ENCODE measurements at regions not wholly inside any gene's neighbourhood (a gene's known extent, or its start where the extent isn't known, plus 50 kb on each side); places are given as distances from the start of the nearest gene placed in this dataset.

DNA sequence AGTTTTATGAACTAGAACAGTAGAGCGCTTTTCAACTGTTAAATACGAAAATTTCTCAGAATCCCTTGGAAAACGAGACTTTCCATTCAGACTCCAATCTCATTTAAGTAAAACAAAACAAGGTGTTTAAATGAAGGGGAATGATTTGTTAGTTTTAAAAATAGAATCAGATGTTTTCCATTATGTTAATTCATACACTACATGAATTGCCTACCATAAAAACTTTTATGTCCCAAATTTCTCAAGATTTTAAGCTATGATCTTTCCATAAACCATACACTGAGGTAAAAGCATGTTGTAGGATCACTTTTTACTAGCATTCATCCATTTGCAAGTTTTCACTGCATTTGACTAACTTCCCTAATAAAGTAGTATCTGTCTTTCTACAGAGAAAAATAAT is 180.3 kb upstream of the ZP4 start:
- no peak for TF ChIP-seq EZH2phosphoT487 (IDR thresholded peaks at IDR 0.05; ENCODE audit: borderline replicate concordance)
- TF ChIP-seq, protein P1, sequence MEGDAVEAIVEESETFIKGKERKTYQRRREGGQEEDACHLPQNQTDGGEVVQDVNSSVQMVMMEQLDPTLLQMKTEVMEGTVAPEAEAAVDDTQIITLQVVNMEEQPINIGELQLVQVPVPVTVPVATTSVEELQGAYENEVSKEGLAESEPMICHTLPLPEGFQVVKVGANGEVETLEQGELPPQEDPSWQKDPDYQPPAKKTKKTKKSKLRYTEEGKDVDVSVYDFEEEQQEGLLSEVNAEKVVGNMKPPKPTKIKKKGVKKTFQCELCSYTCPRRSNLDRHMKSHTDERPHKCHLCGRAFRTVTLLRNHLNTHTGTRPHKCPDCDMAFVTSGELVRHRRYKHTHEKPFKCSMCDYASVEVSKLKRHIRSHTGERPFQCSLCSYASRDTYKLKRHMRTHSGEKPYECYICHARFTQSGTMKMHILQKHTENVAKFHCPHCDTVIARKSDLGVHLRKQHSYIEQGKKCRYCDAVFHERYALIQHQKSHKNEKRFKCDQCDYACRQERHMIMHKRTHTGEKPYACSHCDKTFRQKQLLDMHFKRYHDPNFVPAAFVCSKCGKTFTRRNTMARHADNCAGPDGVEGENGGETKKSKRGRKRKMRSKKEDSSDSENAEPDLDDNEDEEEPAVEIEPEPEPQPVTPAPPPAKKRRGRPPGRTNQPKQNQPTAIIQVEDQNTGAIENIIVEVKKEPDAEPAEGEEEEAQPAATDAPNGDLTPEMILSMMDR (conservative IDR thresholded peaks at IDR 0.05; ENCODE audit: low read length) = no peak
- Histone ChIP-seq H3K9me3 (ENCODE audit: insufficient read depth, low read depth, low read length) (no peaks in the 10 kb centered on the region), H3K4me1 (ENCODE audit: insufficient read depth, low read length, poor library complexity, severe bottlenecking) (no peaks in the 10 kb centered on the region), H3K4me2 (ENCODE audit: low read depth, low read length, poor library complexity, severe bottlenecking) (no peak overlapping the region), H3K4me3 (ENCODE audit: low read length, poor library complexity, severe bottlenecking) (no peak overlapping the region), H4K20me1 (ENCODE audit: insufficient read depth, low read length, poor library complexity, severe bottlenecking) (no peaks in the 10 kb centered on the region), H3K79me2 (ENCODE audit: insufficient read depth, low read length) (no peaks in the 10 kb centered on the region), H3K27me3 (ENCODE audit: insufficient read depth, low read length, poor library complexity, severe bottlenecking) (no peaks in the 10 kb centered on the region), H3K9me2 (replicated peaks; ENCODE audit: low read depth, low read length) (no peaks in the 10 kb centered on the region), H3K36me3 (ENCODE audit: insufficient read depth, low read length) (no peaks in the 10 kb centered on the region), H3K9ac (ENCODE audit: low read depth, low read length, poor library complexity, severe bottlenecking) (no peak overlapping the region), H2AFZ (ENCODE audit: low read length) (no peak overlapping the region), H3F3A (ENCODE audit: low read depth) (no peaks in the 10 kb centered on the region)

DNA sequence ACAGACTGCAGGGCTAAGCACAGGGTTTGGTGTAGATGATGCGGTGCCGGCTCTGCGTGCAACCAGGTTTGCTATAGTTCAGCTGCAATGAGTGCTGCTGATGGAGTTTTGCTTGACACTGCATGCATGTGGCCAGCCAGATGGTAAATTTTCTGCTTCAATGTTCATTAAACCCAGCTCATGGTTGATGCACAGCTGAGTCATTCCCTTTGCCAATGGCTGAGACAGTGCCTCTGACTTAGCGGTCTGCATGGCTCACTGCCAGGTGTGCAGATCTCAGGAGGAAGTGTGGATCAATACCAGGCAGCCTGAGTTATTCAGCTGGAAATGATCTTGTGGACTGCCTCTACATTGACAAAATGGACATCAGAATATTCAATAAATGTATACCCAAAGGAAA is 172.7 kb upstream of the ZP4 start:
- Histone ChIP-seq H3K4me3 (ENCODE audit: low read length, poor library complexity, severe bottlenecking) (no peak overlapping the region), H3K79me2 (ENCODE audit: insufficient read depth, low read length) (no peaks in the 10 kb centered on the region), H3K27me3 (ENCODE audit: insufficient read depth, low read length, poor library complexity, severe bottlenecking) (no peaks in the 10 kb centered on the region), H3F3A (ENCODE audit: low read depth) (no peaks in the 10 kb centered on the region), H3K4me2 (ENCODE audit: low read depth, low read length, poor library complexity, severe bottlenecking) (no peak overlapping the region), H3K36me3 (ENCODE audit: insufficient read depth, low read length) (no peaks in the 10 kb centered on the region), H3K9me3 (ENCODE audit: insufficient read depth, low read depth, low read length) (0 out of 2 replicates have a peak, but pooled peaks cover 3% of the 10 kb centered on the region), H2AFZ (ENCODE audit: low read length) (no peak overlapping the region), H4K20me1 (ENCODE audit: insufficient read depth, low read length, poor library complexity, severe bottlenecking) (no peaks in the 10 kb centered on the region), H3K4me1 (ENCODE audit: insufficient read depth, low read length, poor library complexity, severe bottlenecking) (no peaks in the 10 kb centered on the region), H3K9ac (ENCODE audit: low read depth, low read length, poor library complexity, severe bottlenecking) (no peak overlapping the region), H3K9me2 (replicated peaks; ENCODE audit: low read depth, low read length) (no peaks in the 10 kb centered on the region)
- TF ChIP-seq, protein P1 (conservative IDR thresholded peaks at IDR 0.05; ENCODE audit: low read length) = no peak
- no peak for TF ChIP-seq EZH2phosphoT487 (IDR thresholded peaks at IDR 0.05; ENCODE audit: borderline replicate concordance)

DNA sequence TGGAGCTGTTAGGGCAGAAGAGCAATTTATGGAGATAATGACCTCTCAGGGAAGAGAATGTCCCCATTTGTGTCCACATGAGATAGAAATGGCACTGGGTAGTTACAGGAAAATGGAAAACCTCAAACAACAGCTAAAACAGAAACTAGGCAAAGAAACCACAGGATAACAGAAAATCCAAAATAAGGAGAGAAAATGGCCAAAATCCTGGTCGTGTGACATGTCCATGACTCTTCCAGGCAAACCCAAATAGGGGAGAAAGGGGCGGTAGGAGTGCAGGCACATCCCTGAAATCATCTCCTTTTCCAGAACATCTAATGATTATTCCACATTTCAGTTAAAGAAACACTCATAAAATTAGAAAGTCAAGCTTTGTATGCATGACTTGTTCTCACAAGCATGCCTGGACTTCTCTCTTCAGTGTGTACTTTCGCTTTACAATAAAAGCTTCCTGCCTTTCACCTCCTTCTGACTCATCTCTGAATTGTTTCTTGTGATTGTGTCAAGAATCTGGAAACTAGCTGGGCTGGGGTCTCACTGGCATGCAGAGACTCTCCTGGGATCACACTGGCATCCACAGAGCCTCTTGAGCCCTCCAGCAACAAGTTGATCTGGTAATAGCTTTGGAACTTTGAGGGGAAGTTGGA is 171.4 kb upstream of the ZP4 start:
- Histone ChIP-seq H3K4me2 (ENCODE audit: low read depth, low read length, poor library complexity, severe bottlenecking) (no peak overlapping the region), H3K36me3 (ENCODE audit: insufficient read depth, low read length) (no peaks in the 10 kb centered on the region), H3F3A (ENCODE audit: low read depth) (no peaks in the 10 kb centered on the region), H3K9me2 (replicated peaks; ENCODE audit: low read depth, low read length) (no peaks in the 10 kb centered on the region), H4K20me1 (ENCODE audit: insufficient read depth, low read length, poor library complexity, severe bottlenecking) (no peaks in the 10 kb centered on the region), H3K27me3 (ENCODE audit: insufficient read depth, low read length, poor library complexity, severe bottlenecking) (no peaks in the 10 kb centered on the region), H3K79me2 (ENCODE audit: insufficient read depth, low read length) (no peaks in the 10 kb centered on the region), H3K4me3 (ENCODE audit: low read length, poor library complexity, severe bottlenecking) (no peak overlapping the region), H3K9me3 (ENCODE audit: insufficient read depth, low read depth, low read length) (0 out of 2 replicates have a peak, but pooled peaks cover 3% of the 10 kb centered on the region), H3K9ac (ENCODE audit: low read depth, low read length, poor library complexity, severe bottlenecking) (no peak overlapping the region), H2AFZ (ENCODE audit: low read length) (no peak overlapping the region), H3K4me1 (ENCODE audit: insufficient read depth, low read length, poor library complexity, severe bottlenecking) (no peaks in the 10 kb centered on the region)
- TF ChIP-seq, protein P1 (conservative IDR thresholded peaks at IDR 0.05; ENCODE audit: low read length) = no peak
- no peak for TF ChIP-seq EZH2phosphoT487 (IDR thresholded peaks at IDR 0.05; ENCODE audit: borderline replicate concordance)
